ENCODE measurements at regions not wholly inside any gene's neighbourhood (a gene's known extent, or its start where the extent isn't known, plus 50 kb on each side); places are given as distances from the start of the nearest gene placed in this dataset.
A peak's percentile ranks its signal among the peaks of the same experiment; 100 is the strongest.

GRCh38 chr18:26654616-26655524 is 106.5 kb upstream of the KCTD1 start:
- Histone ChIP-seq H3K27ac (ENCODE audit: insufficient read depth, low read depth, low read length) (no peak overlapping the region), H3K36me3 (ENCODE audit: control insufficient read depth in 2 of 2, extremely low read depth in 1 of 2, insufficient read depth in 2 of 2, low read length in 2 of 2) (no peaks in the 10 kb centered on the region), H3K9me3 (replicated peaks; ENCODE audit: control insufficient read depth, insufficient read depth, low read length) (no peaks in the 10 kb centered on the region), H3K9ac (replicated peaks; ENCODE audit: extremely low read depth, insufficient read depth, low read length) (no peak overlapping the region), H3K4me1 (ENCODE audit: control insufficient read depth, extremely low read depth, insufficient read depth, low read length) (peaks cover 8% of the 10 kb centered on the region), H3K79me2 (ENCODE audit: control insufficient read depth, insufficient read depth, low read length) (no peaks in the 10 kb centered on the region), H3K4me2 (ENCODE audit: insufficient read depth, low read length) (no peak overlapping the region), H4K20me1 (replicated peaks; ENCODE audit: control insufficient read depth, extremely low read depth, insufficient read depth, low read length) (no peaks in the 10 kb centered on the region), H3K4me3 (replicated peaks in 1 of 3; ENCODE audit: insufficient read depth in 1 of 3, low read depth in 1 of 3, low read length in 3 of 3) (no peak overlapping the region), H3K27me3 (ENCODE audit: control insufficient read depth in 2 of 2, insufficient read depth in 2 of 2, low read length in 2 of 2) (peaks cover 57 to 75% of the 10 kb centered on the region in 2 experiments), H3K9me1 (replicated peaks; ENCODE audit: control insufficient read depth, extremely low read depth, insufficient read depth, low read length) (no peaks in the 10 kb centered on the region), H2AFZ (ENCODE audit: low read depth, low read length) (no peak overlapping the region)
- BruUV-seq (replicated peaks) = no TSS peak
- dilution Hi-C loops (cut with MboI; ENCODE audit: extremely low pct_ligation_motif_present, low sequenced_read_pairs) = no loop called here
- CTCF ChIA-PET = interaction anchor here (2.5 to 3.6 kb wide), 2 partner anchors 249 to 271 kb away, joined by 9 to 21 read pairs; no protein-coding TSS in a partner anchor
- POLR2A ChIA-PET = no interaction called here
- peak; percentile 7 for DNase-seq (ENCODE audit: low read depth, low spot score)
- FAIRE-seq = no peak
- intact Hi-C loops (cut with micrococcal nuclease) = loop anchor here (5.0 kb wide), 1 partner anchor 428 kb away; the partner anchor contains the start of gene TAF4B
- no peak for TF ChIP-seq MYC (IDR thresholded peaks at IDR 0.05; ENCODE audit: low read depth, low read length)
- TF ChIP-seq, protein P1, sequence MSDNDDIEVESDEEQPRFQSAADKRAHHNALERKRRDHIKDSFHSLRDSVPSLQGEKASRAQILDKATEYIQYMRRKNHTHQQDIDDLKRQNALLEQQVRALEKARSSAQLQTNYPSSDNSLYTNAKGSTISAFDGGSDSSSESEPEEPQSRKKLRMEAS (IDR thresholded peaks at IDR 0.05; ENCODE audit: insufficient read depth, insufficient read length) = no peak
- no peak for TF ChIP-seq JUN (IDR thresholded peaks at IDR 0.05; ENCODE audit: borderline replicate concordance, insufficient read depth, insufficient read length, low read depth)
- no peak for TF ChIP-seq FOS (IDR thresholded peaks at IDR 0.05; ENCODE audit: borderline replicate concordance, insufficient read depth, low read length)
- TF ChIP-seq EZH2 (IDR thresholded peaks at IDR 0.05; ENCODE audit: borderline replicate concordance, low read depth, low read length, severe bottlenecking) = no peak
- TF ChIP-seq, protein P2, sequence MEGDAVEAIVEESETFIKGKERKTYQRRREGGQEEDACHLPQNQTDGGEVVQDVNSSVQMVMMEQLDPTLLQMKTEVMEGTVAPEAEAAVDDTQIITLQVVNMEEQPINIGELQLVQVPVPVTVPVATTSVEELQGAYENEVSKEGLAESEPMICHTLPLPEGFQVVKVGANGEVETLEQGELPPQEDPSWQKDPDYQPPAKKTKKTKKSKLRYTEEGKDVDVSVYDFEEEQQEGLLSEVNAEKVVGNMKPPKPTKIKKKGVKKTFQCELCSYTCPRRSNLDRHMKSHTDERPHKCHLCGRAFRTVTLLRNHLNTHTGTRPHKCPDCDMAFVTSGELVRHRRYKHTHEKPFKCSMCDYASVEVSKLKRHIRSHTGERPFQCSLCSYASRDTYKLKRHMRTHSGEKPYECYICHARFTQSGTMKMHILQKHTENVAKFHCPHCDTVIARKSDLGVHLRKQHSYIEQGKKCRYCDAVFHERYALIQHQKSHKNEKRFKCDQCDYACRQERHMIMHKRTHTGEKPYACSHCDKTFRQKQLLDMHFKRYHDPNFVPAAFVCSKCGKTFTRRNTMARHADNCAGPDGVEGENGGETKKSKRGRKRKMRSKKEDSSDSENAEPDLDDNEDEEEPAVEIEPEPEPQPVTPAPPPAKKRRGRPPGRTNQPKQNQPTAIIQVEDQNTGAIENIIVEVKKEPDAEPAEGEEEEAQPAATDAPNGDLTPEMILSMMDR (IDR thresholded peaks at IDR 0.05; ENCODE audit: extremely low read depth in 1 of 2, insufficient read depth in 1 of 2, low read depth in 1 of 2, low read length in 2 of 2) = no peak
- no peak for TF ChIP-seq POLR2AphosphoS5 (IDR thresholded peaks at IDR 0.05; ENCODE audit: insufficient read depth, low read depth, low read length)
- TF ChIP-seq POLR2A (IDR thresholded peaks at IDR 0.05; ENCODE audit: low read depth, low read length) = no peak
- TF ChIP-seq GATA2 (IDR thresholded peaks at IDR 0.05; ENCODE audit: insufficient read depth, insufficient read length, low read depth, low read length) = no peak

Data from endothelial cell of umbilical vein (primary cell).